ENCODE measurements at regions not wholly inside any gene's neighbourhood (a gene's known extent, or its start where the extent isn't known, plus 50 kb on each side); places are given as distances from the start of the nearest gene placed in this dataset.

DNA sequence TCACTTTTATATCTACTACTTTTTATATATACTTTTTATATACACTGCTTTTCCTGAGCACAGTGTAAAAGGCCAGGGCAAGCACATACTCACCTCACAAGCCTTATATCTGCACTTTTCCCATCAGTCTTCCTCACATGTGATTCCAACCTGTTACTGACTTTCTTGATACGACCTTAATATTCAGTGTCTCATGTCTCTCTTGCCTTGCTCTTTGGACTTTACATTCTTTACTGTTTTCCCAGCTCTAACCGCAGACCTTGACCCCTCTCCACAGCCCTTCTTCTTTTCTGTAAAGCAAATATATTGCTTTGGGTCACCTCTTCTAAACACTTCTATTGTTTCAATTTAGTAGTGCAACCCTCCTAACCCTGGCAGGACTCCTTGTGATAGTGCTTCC, 353.1 kb upstream of the ANO5 start:
- no peak for DNase-seq

- DNase-seq, result no peak
These were observed 331.6 kb upstream of the ANO5 start for GRCh38 chr11:21861314-21861713.

- DNase-seq, result no peak
These were observed 327.3 kb upstream of the ANO5 start for GRCh38 chr11:21865541-21865940.

DNA sequence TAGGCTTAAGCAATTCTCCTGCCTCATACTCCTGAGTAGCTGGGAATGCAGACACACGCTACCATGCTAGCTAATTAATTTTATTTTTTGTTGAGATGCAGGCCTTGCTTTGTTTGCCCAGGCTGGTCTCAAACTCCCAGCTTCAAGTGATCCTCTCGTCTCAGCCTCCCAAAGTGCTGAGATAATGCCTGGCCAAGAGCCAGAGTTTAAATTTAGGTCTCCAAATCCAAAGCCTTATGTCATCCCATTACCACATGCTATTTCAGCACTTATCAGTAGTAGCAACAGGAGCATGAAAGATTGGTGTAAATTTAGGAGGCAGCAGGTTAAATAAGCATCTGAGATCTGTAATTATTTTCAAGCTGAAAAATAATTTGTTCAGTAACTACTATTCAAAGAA, 326.1 kb upstream of the ANO5 start:
- DNase-seq, result no peak

- no peak for DNase-seq
These were observed 315.7 kb upstream of the ANO5 start for GRCh38 chr11:21877151-21877550.

DNA sequence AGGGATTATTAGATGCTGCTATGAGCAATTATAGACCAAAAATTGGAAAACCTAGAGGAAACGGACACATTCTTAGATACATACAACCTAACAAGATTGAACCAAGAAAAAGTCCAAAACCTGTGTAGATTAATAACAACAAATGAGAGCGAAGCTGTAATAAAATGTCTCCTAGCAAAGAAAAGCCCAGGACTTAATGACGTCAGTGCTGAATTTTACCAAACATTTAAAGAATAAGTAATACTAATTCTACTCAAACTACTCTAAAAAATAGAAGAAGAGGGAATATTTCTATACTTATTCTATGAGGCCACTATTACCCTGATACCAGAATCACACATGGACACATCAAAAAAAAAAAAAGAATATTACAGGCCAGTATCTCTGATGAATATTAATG, 309.5 kb upstream of the ANO5 start:
- DNase-seq, result no peak

- no peak for DNase-seq
These were observed 304.1 kb upstream of the ANO5 start for GRCh38 chr11:21888814-21889213.

DNA sequence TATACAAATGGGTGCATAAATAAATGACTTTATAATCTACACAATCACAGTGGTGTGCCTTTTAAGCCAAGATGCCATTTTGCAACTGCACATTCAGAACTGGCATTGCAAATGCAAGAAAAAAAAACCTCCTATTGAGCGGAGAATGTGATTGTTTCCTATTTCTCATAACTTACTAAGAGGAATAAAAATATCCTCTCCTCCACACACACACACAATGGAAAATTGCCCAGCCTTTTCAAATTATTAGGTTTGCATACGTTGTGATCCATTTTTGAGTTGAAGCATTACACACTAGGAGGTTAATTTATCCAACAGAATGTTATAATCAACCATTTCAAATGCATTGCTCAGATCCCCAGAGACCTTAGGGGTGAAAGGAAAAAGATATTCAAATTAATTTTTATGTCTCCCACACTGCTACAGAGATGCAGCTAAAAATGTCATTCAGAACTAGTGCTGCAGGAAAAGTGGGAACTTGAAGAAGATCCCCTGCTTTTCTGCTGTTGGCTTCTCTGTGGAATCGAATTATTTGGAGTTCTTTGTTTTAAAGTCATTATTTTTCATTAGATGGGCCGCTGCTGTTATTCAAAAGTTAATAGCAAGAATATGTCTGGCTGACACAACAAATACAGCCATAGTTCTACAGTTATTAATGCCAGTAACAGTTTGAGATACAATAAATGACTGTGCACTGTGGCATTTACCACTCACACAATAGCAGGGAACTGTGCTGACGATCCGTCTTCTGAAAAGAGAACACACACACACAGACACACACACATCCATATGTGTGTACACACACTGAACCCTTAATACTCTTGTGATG, 299.9 kb upstream of the ANO5 start:
- no peak for DNase-seq

GRCh38 chr11:21893565-21893867, 299.4 kb upstream of the ANO5 start:
- DNase-seq, result no peak

DNA sequence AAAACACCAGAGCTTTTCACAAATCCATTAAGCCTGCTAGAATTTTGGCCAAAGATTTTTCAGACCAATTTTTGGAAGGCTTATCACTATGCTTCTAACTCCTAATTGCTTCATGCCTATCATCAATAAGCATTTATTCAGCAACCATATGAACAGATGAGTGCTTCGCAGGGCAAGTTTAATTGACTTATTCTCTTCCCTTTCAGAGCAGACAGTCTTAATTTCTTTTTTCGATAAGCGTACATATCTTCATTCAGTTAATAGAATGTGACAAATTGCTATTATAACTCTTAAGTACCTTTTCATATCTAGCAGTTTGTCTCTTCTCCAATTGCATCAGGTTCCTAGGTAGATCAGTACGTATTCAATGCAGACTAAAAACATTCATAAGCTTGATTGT, 298.4 kb upstream of the ANO5 start:
- DNase-seq, result no peak

DNA sequence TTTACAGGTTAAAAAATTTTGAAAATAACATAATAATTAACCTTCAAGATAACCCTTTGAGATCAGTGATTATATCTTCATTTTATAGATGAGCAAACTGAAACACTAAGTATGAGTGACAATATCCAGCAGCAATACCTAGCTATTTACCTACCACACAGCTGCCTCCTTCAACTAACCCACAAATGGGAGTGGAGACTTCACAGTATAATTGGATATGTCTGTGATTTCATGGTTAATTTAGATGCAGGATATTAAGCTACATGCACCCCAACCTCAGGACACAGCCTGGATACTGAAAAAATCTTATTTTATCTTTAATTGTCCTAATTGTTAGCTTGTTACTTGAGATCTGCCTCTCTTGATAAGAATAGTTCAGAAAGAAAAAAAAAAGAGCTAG, 297.2 kb upstream of the ANO5 start:
- no peak for DNase-seq

GRCh38 chr11:21896216-21896615, 296.7 kb upstream of the ANO5 start:
- DNase-seq, result no peak

DNA sequence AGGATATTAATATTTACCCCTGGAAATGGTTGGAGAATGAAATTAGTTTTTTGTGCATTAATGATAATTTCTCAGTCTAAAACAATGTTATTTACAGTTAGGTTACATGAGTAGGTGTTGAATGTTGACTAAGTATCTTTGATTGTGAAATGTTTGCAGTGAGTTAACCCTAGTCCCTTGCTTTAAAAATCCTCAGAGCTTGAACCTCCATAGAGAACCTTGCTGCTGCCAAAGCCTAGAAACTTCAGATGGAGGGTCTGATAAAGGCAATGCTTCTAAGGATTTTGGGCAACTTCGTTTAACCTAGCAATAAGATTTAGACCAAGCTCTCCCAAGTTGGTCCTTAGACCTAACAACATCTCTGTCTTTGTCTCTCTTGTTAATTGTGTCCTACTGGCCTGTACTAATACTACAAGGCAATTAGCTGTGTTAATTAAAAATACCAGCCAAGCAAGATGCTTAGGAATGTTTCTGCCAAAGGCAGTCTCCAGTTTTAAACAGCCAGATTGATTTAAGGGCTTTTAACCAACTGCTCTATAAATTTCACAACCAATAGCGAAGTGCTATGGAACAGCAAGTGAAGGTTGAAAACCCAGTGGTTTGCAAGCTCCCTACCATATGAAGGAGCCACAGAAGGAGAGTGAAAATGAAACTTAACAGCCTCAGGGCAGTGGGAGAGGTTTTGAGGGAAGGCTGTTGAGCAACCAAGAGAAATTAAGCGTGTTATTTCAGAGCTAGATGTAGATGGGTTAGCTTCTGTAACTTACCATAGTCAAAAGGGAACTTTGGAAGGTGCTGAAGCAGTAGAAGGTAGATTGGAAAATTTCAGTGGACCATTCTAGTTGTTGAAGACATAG, 295.9 kb upstream of the ANO5 start:
- no peak for DNase-seq

DNA sequence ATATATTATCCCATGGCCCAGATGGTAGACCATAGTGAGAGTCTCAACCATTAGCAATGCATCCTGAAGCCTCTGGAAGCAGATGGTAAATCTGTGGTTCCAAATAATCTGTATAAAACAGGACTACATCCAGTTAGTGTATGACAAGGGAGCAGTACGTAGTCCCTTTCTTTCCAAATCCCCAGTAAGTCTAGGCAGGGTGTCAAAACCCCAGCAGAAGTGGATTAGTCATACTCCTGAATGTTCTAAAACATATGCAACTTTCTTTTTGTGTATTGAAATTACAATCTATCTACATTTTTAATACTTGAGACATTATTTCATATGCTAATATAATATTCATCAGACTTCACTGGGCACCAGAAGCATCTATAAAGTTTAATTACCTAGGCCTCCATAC, 295.1 kb upstream of the ANO5 start:
- DNase-seq, result no peak

- DNase-seq, result no peak
These were observed 284.7 kb upstream of the ANO5 start for GRCh38 chr11:21908211-21908610.

- no peak for DNase-seq
These were observed 283.7 kb upstream of the ANO5 start for GRCh38 chr11:21909145-21909544.

DNA sequence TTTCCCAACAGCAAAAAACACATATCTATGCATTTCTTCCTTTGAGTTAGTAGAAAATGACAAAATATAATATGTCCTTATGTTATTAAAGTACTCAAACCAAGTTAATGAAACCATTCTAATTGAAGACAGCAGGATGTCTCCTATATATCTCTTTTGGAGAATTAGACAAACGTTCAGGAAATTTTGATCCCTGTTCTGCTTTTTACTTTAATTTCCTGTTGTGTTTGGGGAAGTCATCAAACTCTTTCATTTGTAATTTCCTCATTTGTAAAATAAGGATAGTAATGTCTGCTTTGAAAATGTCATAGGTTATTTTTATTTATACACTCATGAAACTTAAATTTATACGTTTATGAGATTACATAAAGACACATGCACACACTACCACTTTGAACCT, 281.8 kb upstream of the ANO5 start:
- no peak for DNase-seq

DNA sequence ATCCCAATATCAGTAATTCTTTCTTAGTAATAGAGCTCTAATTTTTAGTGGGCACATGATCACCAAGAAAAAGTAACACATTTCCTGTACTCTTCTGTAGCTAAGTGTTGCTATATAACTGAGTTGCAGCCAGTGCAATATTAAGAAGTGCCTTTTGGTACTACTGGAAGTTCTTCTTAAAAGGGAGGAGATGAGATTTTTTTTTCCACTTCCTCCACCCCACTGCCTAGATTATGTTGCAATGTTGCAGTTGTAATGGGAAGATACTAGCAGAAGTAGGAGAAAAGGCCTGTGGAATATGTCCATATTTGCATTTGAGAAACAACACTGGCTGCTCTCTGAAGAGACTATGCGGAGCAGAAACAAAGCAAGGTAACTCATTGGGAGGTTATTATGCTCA, 280.6 kb upstream of the ANO5 start:
- DNase-seq, result no peak

DNA sequence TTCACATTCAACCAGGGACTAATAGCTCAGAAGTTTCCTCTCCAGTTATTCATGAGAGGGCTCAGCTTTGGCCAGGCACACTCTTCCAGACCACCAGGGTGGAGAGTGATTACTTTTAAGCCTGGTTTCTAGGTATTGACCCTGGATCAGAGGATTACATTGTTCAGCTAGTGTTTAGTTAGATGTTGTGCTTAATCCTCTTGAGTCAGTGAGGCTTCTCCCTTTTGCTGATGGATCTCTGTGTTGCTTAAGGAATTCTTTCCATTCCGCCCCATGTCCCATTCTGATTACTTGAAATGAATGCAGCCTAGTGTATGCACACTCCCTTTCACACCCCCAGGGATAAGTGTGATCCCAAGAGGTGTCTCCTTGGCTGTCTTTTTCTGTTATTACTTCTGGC, 271.7 kb upstream of the ANO5 start:
- DNase-seq, result no peak

DNA sequence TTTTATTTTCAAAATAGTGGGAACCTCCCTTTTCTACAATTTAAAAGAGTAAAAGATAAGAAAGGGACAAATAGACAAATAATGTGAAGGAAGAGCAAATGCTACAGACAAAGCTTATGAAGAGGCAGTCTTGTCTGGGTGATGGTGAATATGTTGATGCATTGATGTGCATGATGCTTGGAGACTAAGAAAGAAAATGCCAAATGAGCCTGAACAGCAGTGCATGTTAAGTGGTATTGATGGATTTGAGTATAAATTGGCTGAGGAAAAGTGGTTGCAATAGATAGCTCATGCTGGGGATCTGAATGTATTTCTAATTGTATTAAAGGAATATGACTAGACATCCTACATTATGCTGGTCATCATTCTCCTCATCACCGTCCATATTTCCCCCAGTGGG, 268.6 kb upstream of the ANO5 start:
- no peak for DNase-seq

- DNase-seq, result no peak
These were observed 265.3 kb upstream of the ANO5 start for GRCh38 chr11:21927628-21928027.

DNA sequence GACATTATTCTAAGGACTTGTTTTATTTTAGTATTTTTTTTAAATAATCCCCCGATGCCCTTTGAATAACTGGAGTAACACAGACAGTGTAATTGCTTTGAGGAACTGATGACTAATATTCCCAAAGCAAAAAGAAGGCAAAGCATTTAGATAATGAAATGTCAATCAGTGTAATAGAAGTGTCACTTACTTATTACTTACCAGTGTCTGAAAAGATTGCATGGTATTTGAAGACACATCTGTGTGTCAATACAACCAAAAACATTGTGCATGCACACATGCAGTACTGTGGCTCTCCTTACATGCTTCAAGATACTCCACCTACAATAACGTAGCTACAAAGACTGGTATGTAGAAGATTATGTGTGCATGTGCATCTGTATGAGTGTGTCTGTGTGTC, 264.0 kb upstream of the ANO5 start:
- DNase-seq, result no peak

GRCh38 chr11:21930408-21930807, 262.5 kb upstream of the ANO5 start:
- no peak for DNase-seq

- DNase-seq, result no peak
These were observed 261.3 kb upstream of the ANO5 start for GRCh38 chr11:21931436-21932101.
